Neuronal stem cell (in vitro differentiated cells): ENCODE measurements at regions not wholly inside any gene's neighbourhood (a gene's known extent, or its start where the extent isn't known, plus 50 kb on each side); places are given as distances from the start of the nearest gene placed in this dataset.

Experiments used
- DNase-seq: peaks from one replicate; pipeline ENCODE4 v3.0.0-alpha.2; 2013; ENCODE audit warnings: low spot score
- H2AFZ ChIP-seq: one replicate; pipeline ENCODE4 v1.6.1; 2013; ENCODE audit warnings: mild to moderate bottlenecking, low read length, inconsistent platforms
- H2AK5ac ChIP-seq: 2 replicates; pipeline ENCODE4 v1.6.1; 2013; ENCODE audit warnings: low read depth, mild to moderate bottlenecking, inconsistent platforms, low read length, moderate library complexity, mixed read lengths
- H2BK120ac ChIP-seq: 2 replicates; pipeline ENCODE4 v1.6.1; 2013; ENCODE audit warnings: low read depth, mild to moderate bottlenecking, inconsistent platforms, low read length, moderate library complexity, mixed read lengths
- H2BK12ac ChIP-seq: one replicate; pipeline ENCODE4 v1.6.1; 2013; ENCODE audit warnings: low read length, inconsistent platforms
- H2BK15ac ChIP-seq: 2 replicates; pipeline ENCODE4 v1.6.1; 2013; ENCODE audit warnings: mild to moderate bottlenecking, low read length, inconsistent platforms, mixed read lengths
- H2BK5ac ChIP-seq: one replicate; pipeline ENCODE4 v1.6.1; 2013; ENCODE audit warnings: inconsistent platforms, mild to moderate bottlenecking, low read length, moderate library complexity
- H3K14ac ChIP-seq: one replicate; pipeline ENCODE4 v1.6.1; 2013; ENCODE audit warnings: low read length, inconsistent platforms
- H3K18ac ChIP-seq: 2 replicates; pipeline ENCODE4 v1.6.1; 2013; ENCODE audit warnings: low read length, inconsistent platforms
- H3K23ac ChIP-seq: 2 replicates; pipeline ENCODE4 v1.6.1; 2013; ENCODE audit warnings: low read depth, mild to moderate bottlenecking, mixed read lengths, low read length, inconsistent platforms; ENCODE audit not compliant: poor library complexity
- H3K27ac ChIP-seq: replicated peaks from 3 replicates; pipeline ENCODE4 v1.5.1; 2013; ENCODE audit warnings: low read length, inconsistent platforms
- H3K27me3 ChIP-seq, 3 experiments: 2 replicates each; pipeline ENCODE4 v1.6.1; 2013; ENCODE audit warnings: low read length in 3 of 3, mild to moderate bottlenecking in 2 of 3, inconsistent platforms in 1 of 3, low read depth in 1 of 3, mixed read lengths in 1 of 3, moderate library complexity in 1 of 3; ENCODE audit not compliant: control insufficient read depth in 3 of 3, insufficient read depth in 3 of 3
- H3K36me3 ChIP-seq, 2 donors: replicated peaks in 1 of 2; 2 replicates each; pipeline ENCODE4 v1.6.1; 2013; ENCODE audit warnings: low read length in 2 of 2; ENCODE audit not compliant: control insufficient read depth in 2 of 2, insufficient read depth in 2 of 2
- H3K4ac ChIP-seq: 2 replicates; pipeline ENCODE4 v1.6.1; 2013; ENCODE audit warnings: inconsistent platforms, mild to moderate bottlenecking, low read length, moderate library complexity
- H3K4me1 ChIP-seq, 2 donors: 1 replicate in 1 of 2; 2 replicates in 1 of 2; pipeline ENCODE4 v1.6.1; 2013; ENCODE audit warnings: low read length in 2 of 2, low read depth in 1 of 2; ENCODE audit not compliant: control insufficient read depth in 2 of 2, insufficient read depth in 1 of 2
- H3K4me2 ChIP-seq: one replicate; pipeline ENCODE4 v1.6.1; 2013; ENCODE audit warnings: mild to moderate bottlenecking, low read length, inconsistent platforms; ENCODE audit not compliant: insufficient read depth, poor library complexity, severe bottlenecking
- H3K4me3 ChIP-seq, 2 donors: 2 replicates each; pipeline ENCODE4 v1.5.1; 2013; ENCODE audit warnings: low read length in 2 of 2, mild to moderate bottlenecking in 2 of 2, inconsistent platforms in 1 of 2, moderate library complexity in 1 of 2
- H3K79me1 ChIP-seq: one replicate; pipeline ENCODE4 v1.6.1; 2013; ENCODE audit warnings: low read depth, mild to moderate bottlenecking, inconsistent platforms, low read length, moderate library complexity
- H3K9ac ChIP-seq: one replicate; pipeline ENCODE4 v1.6.1; 2013; ENCODE audit warnings: mild to moderate bottlenecking, low read depth, low read length, inconsistent platforms; ENCODE audit not compliant: poor library complexity
- H3K9me3 ChIP-seq, 2 donors: replicated peaks in 1 of 2; 2 replicates each; pipeline versions ENCODE3 to v1.6.1; 2013; ENCODE audit warnings: low read length in 2 of 2, mild to moderate bottlenecking in 2 of 2, inconsistent platforms in 1 of 2, low read depth in 1 of 2, mixed read lengths in 1 of 2, moderate library complexity in 1 of 2; ENCODE audit not compliant: control insufficient read depth in 2 of 2, insufficient read depth in 1 of 2
- H4K8ac ChIP-seq: one replicate; pipeline ENCODE4 v1.6.1; 2013; ENCODE audit warnings: low read depth, mild to moderate bottlenecking, inconsistent platforms, low read length, moderate library complexity
- H4K91ac ChIP-seq: one replicate; pipeline ENCODE4 v1.6.1; 2013; ENCODE audit warnings: low read length, low read depth, mild to moderate bottlenecking, inconsistent platforms; ENCODE audit not compliant: poor library complexity
- WGBS, 2 donors: extraction: QIAGEN DNeasy Blood & Tissue Kit; methylation state at CpG; one replicate each; pipeline ENCODE4 v1.1.7; 2013; ENCODE audit warnings: missing lambda C conversion rate in 2 of 2, mixed read lengths in 1 of 2; ENCODE audit not compliant: insufficient read length in 2 of 2, insufficient replicate concordance in 1 of 2; ENCODE audit errors: extremely low coverage in 2 of 2; 5-methylcytosine and 5-hydroxymethylcytosine counted together

DNA sequence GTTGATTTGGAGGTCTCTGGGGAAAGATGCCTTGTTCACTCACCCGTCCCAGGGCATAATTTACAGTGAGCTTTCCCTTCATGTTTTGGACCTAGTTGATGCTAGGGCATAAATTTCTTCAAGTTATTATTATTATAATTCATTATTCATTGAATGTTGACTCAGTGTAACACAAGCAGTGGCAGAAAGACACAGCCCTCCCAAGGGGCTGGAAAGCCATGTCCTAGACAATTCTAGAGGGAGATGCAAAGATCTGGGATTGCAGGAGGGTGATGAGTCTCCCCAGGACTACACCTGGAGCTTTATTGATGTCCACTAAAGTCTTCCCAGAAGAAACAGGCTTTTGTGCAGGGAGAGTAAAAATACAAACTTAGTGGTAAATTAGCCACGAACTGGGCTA lies 322.0 kb upstream of the MOCS1 start:
- Histone ChIP-seq H3K9me3 (no peaks in the 10 kb centered on the region), H3K36me3 (no peaks in the 10 kb centered on the region), H3K4me1 (peaks cover 0 to 3% of the 10 kb centered on the region in 2 donors), H2BK15ac (no peak overlapping the region), H3K14ac (no peak overlapping the region), H2AK5ac (no peak overlapping the region), H3K79me1 (no peaks in the 10 kb centered on the region), H3K27me3 (no peaks in the 10 kb centered on the region), H3K9ac (no peak overlapping the region), H3K18ac (no peak overlapping the region), H2BK5ac (no peak overlapping the region), H3K23ac (no peak overlapping the region), H2BK12ac (no peak overlapping the region), H2BK120ac (no peak overlapping the region), H3K4me3 (no peak overlapping the region), H3K4ac (no peak overlapping the region), H3K27ac (no peak overlapping the region), H4K8ac (no peak overlapping the region), H4K91ac (no peak overlapping the region), H2AFZ (no peak overlapping the region), H3K4me2 (no peak overlapping the region)
- no peak for DNase-seq
- WGBS, 2 donors, result no CpG with 5 or more reads among the region's 2 CpGs

DNA sequence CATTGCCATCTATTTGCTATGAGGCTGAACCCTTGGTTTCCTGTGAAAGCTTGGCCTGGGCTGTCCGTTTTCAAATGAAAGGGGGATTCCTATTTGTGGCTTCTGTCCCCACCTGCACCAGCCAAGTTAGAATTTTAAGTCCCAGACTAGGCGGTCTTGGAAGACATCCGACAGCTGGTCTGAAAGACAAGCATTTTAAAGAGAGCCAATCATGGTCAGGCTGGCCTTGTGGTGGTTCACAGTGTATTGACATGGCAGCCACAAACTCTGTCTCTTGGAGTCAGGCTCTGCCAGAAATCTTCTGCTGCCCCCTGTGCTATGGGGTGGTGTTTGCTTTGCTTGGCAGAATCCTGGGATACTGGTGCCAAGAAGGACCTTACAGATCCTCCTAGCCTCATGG lies 319.2 kb upstream of the MOCS1 start:
- Histone ChIP-seq H3K4ac (no peak overlapping the region), H3K4me3 (no peak overlapping the region), H3K23ac (no peak overlapping the region), H3K9me3 (no peaks in the 10 kb centered on the region), H4K91ac (no peak overlapping the region), H2BK120ac (no peak overlapping the region), H3K14ac (no peak overlapping the region), H4K8ac (no peak overlapping the region), H3K4me1 (peaks cover 0 to under 1% of the 10 kb centered on the region in 2 donors), H3K18ac (no peak overlapping the region), H2BK12ac (no peak overlapping the region), H3K27ac (no peak overlapping the region), H3K4me2 (no peak overlapping the region), H2BK15ac (no peak overlapping the region), H3K27me3 (no peaks in the 10 kb centered on the region), H3K36me3 (no peaks in the 10 kb centered on the region), H2AK5ac (no peak overlapping the region), H3K79me1 (no peaks in the 10 kb centered on the region), H2BK5ac (no peak overlapping the region), H3K9ac (no peak overlapping the region), H2AFZ (no peak overlapping the region)
- no peak for DNase-seq
- no CpG with 5 or more reads among the region's 3 CpGs for WGBS, 2 donors

- H3K14ac ChIP-seq, result no peak overlapping the region
- no peak overlapping the region for H2AFZ ChIP-seq
- H3K79me1 ChIP-seq, result no peaks in the 10 kb centered on the region
- H3K9me3 ChIP-seq, result no peaks in the 10 kb centered on the region
- H3K36me3 ChIP-seq, result no peaks in the 10 kb centered on the region
- H4K91ac ChIP-seq, result no peak overlapping the region
- H3K4me1 ChIP-seq, result no peaks in the 10 kb centered on the region
- no peak for DNase-seq
- H3K18ac ChIP-seq, result no peak overlapping the region
- no peak overlapping the region for H2AK5ac ChIP-seq
- H2BK15ac ChIP-seq, result no peak overlapping the region
- H2BK120ac ChIP-seq, result no peak overlapping the region
- H3K9ac ChIP-seq, result no peak overlapping the region
- WGBS, 2 donors, result no CpG with 5 or more reads among the region's 4 CpGs
- H3K4me3 ChIP-seq, result no peak overlapping the region
- H2BK5ac ChIP-seq, result no peak overlapping the region
- no peak overlapping the region for H3K4me2 ChIP-seq
- H3K27me3 ChIP-seq, result no peaks in the 10 kb centered on the region
- H3K23ac ChIP-seq, result no peak overlapping the region
- no peak overlapping the region for H2BK12ac ChIP-seq
- no peak overlapping the region for H4K8ac ChIP-seq
- H3K4ac ChIP-seq, result no peak overlapping the region
- no peak overlapping the region for H3K27ac ChIP-seq
These were observed 318.4 kb upstream of the MOCS1 start for GRCh38 chr6:40252531-40253258.

- H3K4ac ChIP-seq, result no peak overlapping the region
- no peak overlapping the region for H3K23ac ChIP-seq
- H3K27me3 ChIP-seq, result no peaks in the 10 kb centered on the region
- H3K9me3 ChIP-seq, result no peaks in the 10 kb centered on the region
- H2AK5ac ChIP-seq, result no peak overlapping the region
- H2BK120ac ChIP-seq, result no peak overlapping the region
- no peak overlapping the region for H2BK5ac ChIP-seq
- no peaks in the 10 kb centered on the region for H3K79me1 ChIP-seq
- WGBS, 2 donors, result no CpG with 5 or more reads among the region's 3 CpGs
- no peak overlapping the region for H3K14ac ChIP-seq
- DNase-seq, result no peak
- H2BK12ac ChIP-seq, result no peak overlapping the region
- no peak overlapping the region for H2BK15ac ChIP-seq
- no peak overlapping the region for H3K4me3 ChIP-seq
- H2AFZ ChIP-seq, result no peak overlapping the region
- H3K4me1 ChIP-seq, result no peaks in the 10 kb centered on the region
- no peaks in the 10 kb centered on the region for H3K36me3 ChIP-seq
- H3K4me2 ChIP-seq, result no peak overlapping the region
- H4K8ac ChIP-seq, result no peak overlapping the region
- no peak overlapping the region for H3K27ac ChIP-seq
- no peak overlapping the region for H4K91ac ChIP-seq
- H3K9ac ChIP-seq, result no peak overlapping the region
- no peak overlapping the region for H3K18ac ChIP-seq
These were observed 317.5 kb upstream of the MOCS1 start for GRCh38 chr6:40251637-40252300.
